Endodermal cell (in vitro differentiated cells): ENCODE measurements at regions not wholly inside any gene's neighbourhood (a gene's known extent, or its start where the extent isn't known, plus 50 kb on each side); places are given as distances from the start of the nearest gene placed in this dataset.

Experiments
- DNase-seq: peaks from one replicate; pipeline ENCODE4 v3.0.0-alpha.2; 2017
- H3K27ac ChIP-seq: 2 replicates; pipeline ENCODE4 v1.5.1; 2013; ENCODE audit warnings: mild to moderate bottlenecking, low read depth, low read length, moderate library complexity
- H3K27me3 ChIP-seq: 2 replicates; pipeline ENCODE4 v1.6.1; 2013; ENCODE audit warnings: mild to moderate bottlenecking, low read length, moderate library complexity; ENCODE audit not compliant: insufficient read depth, control insufficient read depth, poor library complexity, severe bottlenecking
- H3K36me3 ChIP-seq: 2 replicates; pipeline ENCODE4 v1.7.0; 2013; ENCODE audit warnings: mild to moderate bottlenecking, low read length, moderate library complexity; ENCODE audit not compliant: control insufficient read depth, insufficient read depth
- H3K4me1 ChIP-seq: one replicate; pipeline ENCODE4 v1.7.0; 2013; ENCODE audit warnings: low read length; ENCODE audit not compliant: control insufficient read depth, insufficient read depth
- H3K4me3 ChIP-seq: 2 replicates; pipeline ENCODE4 v1.5.1; 2013; ENCODE audit warnings: mild to moderate bottlenecking, low read length, moderate library complexity
- H3K9ac ChIP-seq: 2 replicates; pipeline ENCODE4 v1.6.1; 2013; ENCODE audit warnings: mild to moderate bottlenecking, low read length, moderate library complexity; ENCODE audit not compliant: poor library complexity, severe bottlenecking; ENCODE audit errors: extremely low read depth
- H3K9me3 ChIP-seq: 2 replicates; pipeline ENCODE4 v1.6.1; 2013; ENCODE audit warnings: mild to moderate bottlenecking, low read length, moderate library complexity; ENCODE audit not compliant: control insufficient read depth
- H3K27ac Mint-ChIP-seq: 2 replicates; pipeline ENCODE4 v1.8.0; 2020; ENCODE audit warnings: mixed read lengths
- H3K27me3 Mint-ChIP-seq: 2 replicates; pipeline ENCODE4 v1.8.0; 2021; ENCODE audit warnings: mild to moderate bottlenecking, mixed read lengths; ENCODE audit not compliant: insufficient read depth
- H3K36me3 Mint-ChIP-seq: 2 replicates; pipeline ENCODE4 v1.8.0; 2020; ENCODE audit warnings: low read depth, mixed read lengths
- H3K4me1 Mint-ChIP-seq: 2 replicates; pipeline ENCODE4 v1.8.0; 2020; ENCODE audit warnings: mixed read lengths
- H3K4me3 Mint-ChIP-seq: 2 replicates; pipeline ENCODE4 v1.8.0; 2020; ENCODE audit warnings: mild to moderate bottlenecking, moderate library complexity, mixed read lengths
- H3K9me3 Mint-ChIP-seq: 2 replicates; pipeline ENCODE4 v1.8.0; 2020; ENCODE audit warnings: mild to moderate bottlenecking, mixed read lengths
- WGBS, 2 experiments: methylation state at CpG; one replicate each; pipeline versions ENCODE4 v1.1.5 to v1.1.7; 2013; ENCODE audit warnings: missing lambda C conversion rate in 2 of 2, mixed read lengths in 1 of 2; ENCODE audit not compliant: insufficient coverage in 1 of 2, insufficient read length in 1 of 2; 5-methylcytosine and 5-hydroxymethylcytosine counted together
- TF ChIP-seq, protein P1 (sequence below): fragments of 200-600 bp; sonication (generic); conservative IDR thresholded peaks from 2 replicates; pipeline ENCODE4 v1.5.0; 2021; ENCODE audit warnings: antibody characterized with exemption, mild to moderate bottlenecking

DNA sequence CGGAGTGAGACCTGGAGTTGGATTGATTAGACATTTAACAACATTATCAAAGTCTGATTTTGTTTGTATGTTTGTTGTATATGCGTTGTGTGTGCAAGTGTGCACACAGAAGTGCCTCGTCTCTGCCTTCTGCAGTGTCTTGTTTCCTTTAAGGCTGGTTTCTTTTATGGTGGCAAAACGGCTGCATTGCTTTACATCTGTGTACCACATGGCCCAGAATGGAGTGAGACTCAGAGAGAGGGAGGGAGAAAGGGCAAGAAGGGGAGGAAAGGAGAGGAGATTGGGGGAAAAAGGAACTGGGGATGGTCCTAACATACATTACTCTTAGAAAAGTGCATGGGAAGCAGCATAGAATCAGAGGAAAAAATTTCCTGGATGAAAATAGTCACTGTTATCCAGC lies 99.7 kb upstream of the WLS start:
- H3K36me3 Mint-ChIP-seq: no peaks in the 10 kb centered on the region
- Histone ChIP-seq H3K27me3 (peaks cover 47% of the 10 kb centered on the region), H3K4me1 (no peaks in the 10 kb centered on the region), H3K9me3 (no peaks in the 10 kb centered on the region), H3K9ac (no peak overlapping the region), H3K36me3 (no peaks in the 10 kb centered on the region), H3K4me3 (no peak overlapping the region), H3K27ac (no peak overlapping the region)
- 85 to 100% methylated on average over 1 to 3 of the region's 4 CpGs for WGBS, 2 experiments
- H3K9me3 Mint-ChIP-seq: no peaks in the 10 kb centered on the region
- peaks cover 79% of the 10 kb centered on the region for H3K27me3 Mint-ChIP-seq
- peaks cover 12% of the 10 kb centered on the region for H3K4me1 Mint-ChIP-seq
- DNase-seq: no peak
- H3K4me3 Mint-ChIP-seq: no peak overlapping the region
- TF ChIP-seq, protein P1, sequence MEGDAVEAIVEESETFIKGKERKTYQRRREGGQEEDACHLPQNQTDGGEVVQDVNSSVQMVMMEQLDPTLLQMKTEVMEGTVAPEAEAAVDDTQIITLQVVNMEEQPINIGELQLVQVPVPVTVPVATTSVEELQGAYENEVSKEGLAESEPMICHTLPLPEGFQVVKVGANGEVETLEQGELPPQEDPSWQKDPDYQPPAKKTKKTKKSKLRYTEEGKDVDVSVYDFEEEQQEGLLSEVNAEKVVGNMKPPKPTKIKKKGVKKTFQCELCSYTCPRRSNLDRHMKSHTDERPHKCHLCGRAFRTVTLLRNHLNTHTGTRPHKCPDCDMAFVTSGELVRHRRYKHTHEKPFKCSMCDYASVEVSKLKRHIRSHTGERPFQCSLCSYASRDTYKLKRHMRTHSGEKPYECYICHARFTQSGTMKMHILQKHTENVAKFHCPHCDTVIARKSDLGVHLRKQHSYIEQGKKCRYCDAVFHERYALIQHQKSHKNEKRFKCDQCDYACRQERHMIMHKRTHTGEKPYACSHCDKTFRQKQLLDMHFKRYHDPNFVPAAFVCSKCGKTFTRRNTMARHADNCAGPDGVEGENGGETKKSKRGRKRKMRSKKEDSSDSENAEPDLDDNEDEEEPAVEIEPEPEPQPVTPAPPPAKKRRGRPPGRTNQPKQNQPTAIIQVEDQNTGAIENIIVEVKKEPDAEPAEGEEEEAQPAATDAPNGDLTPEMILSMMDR: no peak
- H3K27ac Mint-ChIP-seq: no peak overlapping the region

DNA sequence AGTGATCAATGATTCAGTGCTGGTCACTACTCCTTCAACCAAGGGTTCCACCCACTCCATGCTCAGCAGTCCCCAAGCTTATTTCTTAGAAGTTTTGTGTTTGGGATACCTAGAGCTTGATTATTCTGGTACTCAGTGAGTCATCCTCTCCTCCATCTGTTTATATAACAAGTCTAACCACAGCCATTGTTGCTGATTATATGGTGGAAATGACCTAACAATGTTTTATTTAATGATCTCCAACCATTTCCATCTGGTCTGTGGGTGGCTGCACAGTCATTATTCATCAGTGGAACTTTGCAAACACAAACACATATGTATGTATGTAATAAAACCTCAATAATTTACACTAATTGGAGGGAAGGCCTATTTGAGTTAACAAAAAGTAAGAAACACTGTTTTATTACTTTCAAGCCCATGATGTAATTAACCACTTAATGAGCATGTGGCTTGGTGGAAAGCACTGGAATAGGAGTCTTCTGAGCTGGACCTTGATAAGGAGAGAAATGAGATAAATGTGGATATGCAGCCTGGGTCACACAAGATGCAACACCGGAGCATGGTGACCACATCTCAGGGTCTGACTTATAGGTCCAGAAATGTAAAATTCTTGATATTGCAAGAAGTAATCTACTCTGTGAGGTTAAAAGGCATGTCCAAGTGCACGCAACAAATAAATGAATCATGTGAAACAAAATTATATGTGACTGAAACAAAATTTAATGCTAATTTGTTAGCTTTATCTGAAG lies 99.0 kb upstream of the WLS start:
- TF ChIP-seq, protein P1: no peak
- H3K36me3 Mint-ChIP-seq: no peaks in the 10 kb centered on the region
- Histone ChIP-seq H3K27ac (no peak overlapping the region), H3K4me1 (no peaks in the 10 kb centered on the region), H3K9me3 (no peaks in the 10 kb centered on the region), H3K4me3 (no peak overlapping the region), H3K27me3 (peaks cover 54% of the 10 kb centered on the region), H3K36me3 (no peaks in the 10 kb centered on the region), H3K9ac (no peak overlapping the region)
- DNase-seq: no peak
- H3K4me1 Mint-ChIP-seq: peaks cover 12% of the 10 kb centered on the region
- no peak overlapping the region for H3K27ac Mint-ChIP-seq
- 99% methylated on average over 2 of the region's 2 CpGs; no CpG with 5 or more reads in 1 of the 2 experiments for WGBS, 2 experiments
- no peaks in the 10 kb centered on the region for H3K9me3 Mint-ChIP-seq
- H3K27me3 Mint-ChIP-seq: peaks cover 78% of the 10 kb centered on the region
- H3K4me3 Mint-ChIP-seq: no peak overlapping the region

DNA sequence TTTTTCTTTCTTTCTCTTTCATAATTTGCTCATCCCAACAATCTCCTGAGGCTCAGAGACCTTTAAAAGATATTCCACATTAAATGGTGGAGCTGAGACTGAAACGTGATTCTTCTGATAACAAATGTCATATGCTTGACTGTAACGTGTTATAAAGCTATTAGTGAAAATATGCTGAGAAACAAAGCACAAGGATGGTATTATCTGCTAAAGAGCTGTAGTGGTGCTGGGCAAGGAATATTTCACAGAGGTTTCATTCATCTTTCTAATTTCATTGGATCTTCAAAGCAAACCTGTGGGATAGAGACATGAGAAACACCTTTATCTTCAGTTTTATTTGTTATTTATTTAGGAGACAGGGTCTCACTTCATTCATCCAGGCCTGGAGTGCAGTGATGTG lies 98.1 kb upstream of the WLS start:
- no peaks in the 10 kb centered on the region for H3K4me1 ChIP-seq
- H3K27ac Mint-ChIP-seq: no peak overlapping the region
- no peaks in the 10 kb centered on the region for H3K36me3 Mint-ChIP-seq
- DNase-seq: no peak
- no peaks in the 10 kb centered on the region for H3K9me3 ChIP-seq
- H3K36me3 ChIP-seq: no peaks in the 10 kb centered on the region
- peaks cover 12% of the 10 kb centered on the region for H3K4me1 Mint-ChIP-seq
- peaks cover 54% of the 10 kb centered on the region for H3K27me3 ChIP-seq
- 89 to 100% methylated on average over 2 of the region's 2 CpGs for WGBS, 2 experiments
- H3K9ac ChIP-seq: no peak overlapping the region
- no peaks in the 10 kb centered on the region for H3K9me3 Mint-ChIP-seq
- H3K4me3 ChIP-seq: no peak overlapping the region
- no peak overlapping the region for H3K27ac ChIP-seq
- H3K4me3 Mint-ChIP-seq: no peak overlapping the region
- peaks cover 86% of the 10 kb centered on the region for H3K27me3 Mint-ChIP-seq
- TF ChIP-seq, protein P1: no peak
